ENCODE measurements at regions not wholly inside any gene's neighbourhood (a gene's known extent, or its start where the extent isn't known, plus 50 kb on each side); places are given as distances from the start of the nearest gene placed in this dataset.

GRCh38 chr4:33176566-33176965 is 2456.4 kb downstream of the PCDH7 start (continued):
- TF ChIP-seq KDM5A (IDR thresholded peaks at IDR 0.05; ENCODE audit: low read length) (no peak), HDAC2 (IDR thresholded peaks at IDR 0.05; ENCODE audit: borderline replicate concordance in 1 of 2, low read depth in 2 of 2, low read length in 2 of 2) (no peak), BRCA1 (IDR thresholded peaks at IDR 0.05; ENCODE audit: low read depth, low read length) (no peak)
